ENCODE measurements at regions not wholly inside any gene's neighbourhood (a gene's known extent, or its start where the extent isn't known, plus 50 kb on each side); places are given as distances from the start of the nearest gene placed in this dataset.

GRCh38 chr10:28425422-28425821 lies 107.5 kb upstream of the WAC start:
- Histone ChIP-seq H3K4me1 (ENCODE audit: control insufficient read depth, insufficient read depth, low read length) (no peaks in the 10 kb centered on the region), H3K4me3 (no peak overlapping the region), H3K4me2 (ENCODE audit: control insufficient read depth, insufficient read depth) (no peak overlapping the region), H3K9ac (ENCODE audit: control insufficient read depth, insufficient read depth, low read length) (no peak overlapping the region), H2AFZ (ENCODE audit: control insufficient read depth, low read depth, low read length) (no peak overlapping the region), H3K9me3 (replicated peaks; ENCODE audit: control insufficient read depth, insufficient read depth, low read length) (no peaks in the 10 kb centered on the region; the same call in 2 of the 3 replicates), H3K36me3 (ENCODE audit: control insufficient read depth in 2 of 2, insufficient read depth in 2 of 2, low read length in 1 of 2) (no peaks in the 10 kb centered on the region), H3K27ac (ENCODE audit: control insufficient read depth, insufficient read depth) (no peak overlapping the region), H4K20me1 (ENCODE audit: control insufficient read depth, insufficient read depth) (no peaks in the 10 kb centered on the region), H3K79me2 (ENCODE audit: control insufficient read depth, insufficient read depth, low read length) (no peaks in the 10 kb centered on the region), H3K27me3 (replicated peaks in 1 of 2; ENCODE audit: control insufficient read depth in 2 of 2, insufficient read depth in 2 of 2, low read length in 1 of 2) (no peaks in the 10 kb centered on the region; a peak in 2 of 4 replicates)
- ChIA-PET POLR2A (no interaction called here), RAD21 (ENCODE audit: unreplicated experiment) (no interaction called here), SMC1A (ENCODE audit: uncharacterized antibody, unreplicated experiment) (no interaction called here), CTCF (no interaction called here)
- TF ChIP-seq GABPA (IDR thresholded peaks at IDR 0.05; ENCODE audit: low read depth) = no peak
- TF ChIP-seq TCF7 (IDR thresholded peaks at IDR 0.05; ENCODE audit: borderline replicate concordance) = no peak
- no peak for TF ChIP-seq SMAD1 (IDR thresholded peaks at IDR 0.05; ENCODE audit: low read depth, partially characterized antibody)
- no peak for TF ChIP-seq LARP7 (IDR thresholded peaks at IDR 0.05)
- no peak for TF ChIP-seq SPI1 (IDR thresholded peaks at IDR 0.05; ENCODE audit: borderline replicate concordance, insufficient read depth, low read depth, low read length)
- no peak for TF ChIP-seq NKRF (conservative IDR thresholded peaks at IDR 0.05)
- TF ChIP-seq PBX3 (IDR thresholded peaks at IDR 0.05; ENCODE audit: insufficient replicate concordance, low read depth, low read length) = no peak
- TF ChIP-seq IRF3 (IDR thresholded peaks at IDR 0.05) = no peak
- TF ChIP-seq ZNF592 (IDR thresholded peaks at IDR 0.05) = no peak
- TF ChIP-seq E2F4 (IDR thresholded peaks at IDR 0.05; ENCODE audit: low read depth, low read length) = no peak
- TF ChIP-seq DPF2 (IDR thresholded peaks at IDR 0.05) = no peak
- ATAC-seq (no peak), FAIRE-seq (no peak), DNase-seq (ENCODE audit: low read depth, low spot score) (no peak)
- WGBS (ENCODE audit: insufficient coverage, insufficient replicate concordance, low lambda C conversion rate, missing lambda C conversion rate) = 31% methylated on average over 3 of the region's 3 CpGs
- BruUV-seq (replicated peaks) = no TSS peak
- intact Hi-C loops (cut with micrococcal nuclease; ENCODE audit: unreplicated experiment) (no loop called here), in situ Hi-C loops (cut with MboI) (no loop called here)

Measured in GM12878 (cell line).